Fibroblast of skin of right biceps (primary cell): ENCODE measurements at regions not wholly inside any gene's neighbourhood (a gene's known extent, or its start where the extent isn't known, plus 50 kb on each side); places are given as distances from the start of the nearest gene placed in this dataset.

Experiments
- DNase-seq: peaks from one replicate; pipeline ENCODE4 v3.0.0-alpha.2; 2013

DNA sequence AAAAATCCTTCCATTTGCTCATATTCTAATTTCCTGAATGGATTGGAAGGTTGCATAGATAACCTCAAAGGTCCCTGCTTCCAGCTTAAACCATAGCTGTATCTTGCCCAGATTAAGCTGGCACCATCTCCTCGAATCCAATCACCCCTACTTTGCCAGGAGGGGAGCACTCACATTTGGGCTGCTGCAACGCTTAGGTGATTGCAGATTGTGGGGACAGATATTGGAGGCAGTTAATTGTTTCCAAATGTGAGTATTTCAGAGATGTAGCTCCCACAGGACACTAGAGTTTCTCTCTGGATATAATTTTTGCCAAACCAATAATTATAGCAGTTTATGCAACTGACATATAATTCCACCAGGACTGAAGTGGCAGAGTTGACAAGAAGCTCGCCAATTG, 53.5 kb upstream of the ACSL1 start:
- no peak for DNase-seq

DNA sequence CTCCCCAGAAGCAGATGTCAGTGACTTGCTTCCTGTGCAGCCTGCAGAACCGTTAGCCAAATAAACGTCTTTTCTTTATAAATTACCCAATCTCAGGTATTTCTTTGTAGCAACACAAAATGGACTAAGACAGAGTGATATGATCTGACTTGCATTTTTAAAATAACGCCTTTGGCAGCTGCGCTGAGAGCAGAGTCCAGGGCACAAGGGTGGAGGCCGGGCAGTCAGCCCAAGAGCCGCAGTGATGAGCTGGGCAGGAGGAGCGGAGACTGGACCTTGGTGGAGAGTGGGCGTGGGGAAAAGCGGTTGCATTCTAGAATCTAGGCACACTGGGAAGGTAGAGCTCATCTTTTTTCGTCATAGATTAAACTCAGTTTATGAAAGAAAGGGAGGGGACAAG, 56.5 kb upstream of the ACSL1 start:
- no peak for DNase-seq

- DNase-seq: no peak
Measured at GRCh38 chr4:184883024-184883423, 57.3 kb upstream of the ACSL1 start.

GRCh38 chr4:184884883-184885282, 59.1 kb upstream of the ACSL1 start:
- DNase-seq: no peak

DNA sequence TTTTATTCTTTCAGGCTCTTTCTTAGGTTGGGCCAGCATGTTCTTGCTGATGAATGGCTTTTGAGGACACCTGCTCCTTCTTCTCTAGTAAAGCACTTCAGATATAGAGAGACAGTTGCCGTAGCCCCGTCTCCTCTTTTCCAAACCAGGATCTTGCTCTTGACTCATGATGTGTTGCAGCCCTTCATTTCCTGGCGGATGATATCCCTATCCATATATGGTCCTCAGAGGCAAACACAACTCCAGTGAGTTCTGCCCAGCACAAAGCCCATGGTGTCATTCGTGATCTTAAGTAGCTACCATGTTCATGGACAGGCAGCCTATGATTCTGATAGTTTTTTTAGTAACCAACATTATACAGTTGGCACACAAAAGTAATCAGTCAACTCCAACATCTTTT, 59.8 kb upstream of the ACSL1 start:
- DNase-seq: no peak

- no peak for DNase-seq
Measured at GRCh38 chr4:184887333-184887732, 61.6 kb upstream of the ACSL1 start.

- DNase-seq: no peak
Measured at GRCh38 chr4:184887947-184888346, 62.2 kb upstream of the ACSL1 start.

DNA sequence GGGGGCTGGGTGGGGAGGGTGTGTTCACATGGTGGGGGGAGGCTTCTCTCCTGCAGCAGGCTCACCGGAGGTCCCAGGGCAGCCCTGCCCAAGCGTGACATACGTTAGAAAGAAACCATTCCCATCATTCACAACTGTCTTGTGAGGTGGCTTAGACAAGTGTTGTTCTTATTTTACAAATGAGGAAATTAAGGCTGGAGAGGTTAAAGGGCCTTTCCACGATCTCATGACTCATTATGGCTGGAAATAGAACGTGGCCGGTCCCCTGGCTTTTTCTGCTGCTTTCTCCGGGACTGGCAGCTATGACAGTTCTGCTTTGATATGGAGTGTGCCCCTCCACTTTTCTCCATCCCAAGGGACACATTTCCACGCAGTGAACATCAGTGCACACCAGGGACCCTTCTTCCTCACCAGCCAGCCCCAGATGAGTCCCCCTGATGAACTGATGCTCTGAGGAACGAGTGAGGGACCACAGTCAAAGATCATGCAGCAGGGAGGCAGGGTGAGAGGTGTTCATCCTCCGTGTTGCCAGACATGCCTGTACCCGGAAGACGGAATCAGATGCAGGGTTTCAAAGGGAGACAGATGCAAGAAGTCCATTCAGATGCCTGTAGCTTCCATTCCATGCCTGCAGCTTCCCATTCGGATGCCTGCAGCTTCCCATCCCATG, 64.0 kb upstream of the ACSL1 start:
- no peak for DNase-seq

DNA sequence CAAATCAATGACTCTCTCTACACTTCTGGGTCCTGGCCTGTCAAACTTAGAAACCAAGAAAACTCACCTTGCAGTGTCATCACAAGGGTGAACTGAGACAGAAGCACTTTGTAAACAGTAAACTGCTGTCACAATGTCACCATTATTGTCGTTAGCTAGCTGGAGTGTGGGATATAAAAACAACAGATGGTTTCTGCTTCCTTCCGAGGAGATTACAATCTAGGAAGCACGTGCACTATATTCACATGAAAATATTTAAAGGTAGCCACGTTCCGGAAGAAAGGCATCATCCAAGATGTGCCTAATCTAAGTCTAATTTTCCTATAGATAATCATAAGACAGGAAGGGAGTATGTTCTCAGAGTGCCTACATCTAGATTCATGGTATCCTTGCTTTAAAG, 64.7 kb upstream of the ACSL1 start:
- DNase-seq: no peak

- DNase-seq: no peak
Measured at GRCh38 chr4:184891816-184892397, 66.1 kb upstream of the ACSL1 start.

DNA sequence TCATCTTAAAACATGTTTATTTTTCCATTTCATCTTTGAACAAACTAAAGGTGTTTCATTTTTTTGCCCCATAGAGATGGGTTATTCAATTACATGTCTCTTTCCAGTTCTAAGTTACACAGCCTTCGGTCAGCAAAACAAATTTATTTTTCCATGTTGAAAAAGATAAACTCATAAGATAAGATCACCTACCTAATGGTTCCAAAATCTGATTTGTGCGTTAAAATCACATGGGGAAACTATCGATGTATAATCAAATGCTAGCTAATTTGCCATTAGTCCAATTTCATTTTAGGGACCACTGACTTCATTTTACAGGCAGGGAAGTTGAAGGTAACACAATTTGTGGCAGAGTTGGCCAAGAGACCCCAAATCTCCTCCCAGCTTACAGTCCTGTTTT, 67.2 kb upstream of the ACSL1 start:
- DNase-seq: no peak

DNA sequence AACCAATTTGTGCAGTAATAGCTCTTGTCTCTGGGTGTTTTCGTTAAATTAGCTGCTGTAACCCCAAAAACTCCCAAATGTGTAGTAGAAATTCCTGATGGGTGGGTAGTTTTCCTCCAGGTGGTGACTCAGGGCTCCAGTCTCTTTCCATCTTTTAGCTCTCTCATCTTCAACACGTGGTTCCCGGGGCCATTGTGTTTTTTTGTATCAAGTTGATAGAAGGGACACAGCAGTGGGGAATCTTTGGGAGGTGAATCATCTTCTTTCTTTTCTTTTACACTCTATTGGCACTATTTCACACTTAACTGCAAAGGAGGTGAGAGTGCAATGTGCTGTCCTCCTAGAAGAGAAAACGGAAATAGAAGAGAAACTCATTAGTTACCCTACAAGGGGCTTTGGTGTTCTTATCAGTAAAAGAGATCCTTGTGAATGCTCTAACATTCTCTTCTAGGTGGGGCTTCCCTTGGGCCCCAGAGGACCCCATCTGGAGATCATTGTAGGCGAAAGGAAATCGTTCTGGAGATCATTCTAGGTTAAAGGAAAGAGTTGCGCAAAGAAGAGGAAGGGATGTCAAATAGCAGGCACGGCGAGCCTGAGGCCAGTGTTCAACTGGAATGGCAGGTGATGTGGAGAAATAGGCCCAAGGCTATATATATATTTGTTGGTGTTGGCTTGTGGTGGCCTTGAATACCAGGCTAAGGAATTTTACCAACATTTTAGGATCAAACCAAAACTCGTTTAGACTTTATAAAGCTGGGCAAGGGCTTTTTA, 68.2 kb upstream of the ACSL1 start:
- DNase-seq: no peak

DNA sequence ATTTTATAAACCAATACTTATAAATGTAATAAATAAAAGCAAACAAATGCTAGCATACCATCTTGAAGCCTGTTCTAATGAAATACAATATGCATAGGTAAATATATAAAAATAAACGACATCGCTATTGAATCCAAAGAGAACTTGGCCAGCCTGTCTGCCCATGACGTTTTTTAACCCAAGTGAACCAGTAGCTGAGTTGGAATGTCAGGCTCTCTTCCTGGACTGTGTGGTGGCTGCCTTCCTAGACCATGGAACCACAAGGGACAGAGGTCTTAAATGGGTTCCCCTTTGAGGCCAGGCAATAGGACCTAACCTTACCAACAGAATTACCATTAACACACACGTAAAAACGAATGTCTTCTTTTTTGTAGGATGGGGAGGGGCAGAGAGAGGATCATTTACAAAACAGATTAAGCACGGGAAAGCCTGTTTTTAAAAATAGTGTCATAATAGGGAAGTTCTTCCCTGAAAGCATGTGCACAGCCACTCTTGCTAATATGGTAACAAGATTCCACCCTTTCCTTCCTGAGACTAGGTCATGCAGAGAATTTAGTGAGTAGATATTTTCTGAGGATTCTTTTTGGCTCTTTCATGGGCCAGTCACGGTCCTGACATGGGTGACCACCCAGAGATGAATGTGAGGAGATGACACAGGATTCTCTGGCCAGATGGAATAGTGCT, 69.4 kb upstream of the ACSL1 start:
- DNase-seq: no peak

DNA sequence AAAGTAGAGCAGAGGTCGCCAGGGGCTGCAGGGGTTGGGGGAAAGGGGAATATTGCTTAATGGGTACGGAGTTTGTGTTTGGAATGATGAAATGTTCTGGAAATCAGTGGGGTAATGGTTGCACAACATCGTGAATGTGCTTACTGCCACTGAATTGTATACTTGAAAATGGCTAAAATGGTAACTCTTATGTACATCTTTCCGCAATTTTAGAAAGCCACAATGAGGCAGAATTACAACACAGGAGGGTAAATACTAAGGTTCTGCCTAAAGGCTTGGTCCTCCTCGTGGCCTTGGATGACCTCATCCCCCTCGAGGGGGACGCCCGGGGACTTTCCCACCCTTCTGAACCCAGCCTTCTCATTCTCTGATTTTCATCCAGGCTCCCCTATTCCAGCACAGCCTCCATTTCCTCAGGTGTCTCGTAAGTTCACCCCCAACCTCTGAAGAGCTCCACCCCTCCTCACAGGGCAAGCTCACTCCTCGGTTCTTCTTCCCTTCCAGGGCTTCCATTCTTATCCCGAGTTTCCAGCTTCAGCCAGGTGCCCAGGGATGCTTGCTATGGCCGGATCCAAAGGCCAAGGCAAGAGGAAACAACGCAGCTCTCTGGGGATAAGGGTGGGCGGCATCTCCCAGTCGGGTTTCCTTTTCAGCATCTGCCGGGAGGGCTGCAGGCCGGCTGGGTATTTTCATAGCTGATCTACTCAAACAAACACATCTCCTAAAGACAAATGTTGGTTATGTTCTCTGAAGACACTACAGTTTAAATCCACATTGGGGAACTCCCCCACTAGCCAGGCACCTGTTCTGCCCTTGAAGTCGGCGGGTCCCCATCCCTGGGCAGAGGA, 71.3 kb upstream of the ACSL1 start:
- DNase-seq: no peak

GRCh38 chr4:184897895-184898294, 72.1 kb upstream of the ACSL1 start:
- no peak for DNase-seq

DNA sequence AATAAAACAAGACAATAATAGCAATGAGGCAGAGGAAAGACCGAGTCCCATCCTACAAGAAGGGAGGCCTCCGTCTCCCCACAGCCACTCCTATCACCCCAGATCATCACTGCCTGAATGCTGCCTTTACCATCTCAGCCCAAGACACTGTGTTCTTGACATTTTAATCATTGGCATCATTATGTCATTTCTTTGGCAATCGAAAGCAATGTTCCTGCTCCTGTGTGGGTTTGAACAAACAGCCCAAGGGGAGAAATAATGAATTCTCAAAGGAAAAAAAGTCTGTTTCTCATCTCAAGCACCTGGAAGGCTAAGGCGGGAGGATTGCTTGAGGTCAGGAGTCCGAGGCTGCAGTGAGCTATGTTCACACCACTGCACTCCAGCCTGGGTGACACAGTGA, 73.0 kb upstream of the ACSL1 start:
- no peak for DNase-seq

DNA sequence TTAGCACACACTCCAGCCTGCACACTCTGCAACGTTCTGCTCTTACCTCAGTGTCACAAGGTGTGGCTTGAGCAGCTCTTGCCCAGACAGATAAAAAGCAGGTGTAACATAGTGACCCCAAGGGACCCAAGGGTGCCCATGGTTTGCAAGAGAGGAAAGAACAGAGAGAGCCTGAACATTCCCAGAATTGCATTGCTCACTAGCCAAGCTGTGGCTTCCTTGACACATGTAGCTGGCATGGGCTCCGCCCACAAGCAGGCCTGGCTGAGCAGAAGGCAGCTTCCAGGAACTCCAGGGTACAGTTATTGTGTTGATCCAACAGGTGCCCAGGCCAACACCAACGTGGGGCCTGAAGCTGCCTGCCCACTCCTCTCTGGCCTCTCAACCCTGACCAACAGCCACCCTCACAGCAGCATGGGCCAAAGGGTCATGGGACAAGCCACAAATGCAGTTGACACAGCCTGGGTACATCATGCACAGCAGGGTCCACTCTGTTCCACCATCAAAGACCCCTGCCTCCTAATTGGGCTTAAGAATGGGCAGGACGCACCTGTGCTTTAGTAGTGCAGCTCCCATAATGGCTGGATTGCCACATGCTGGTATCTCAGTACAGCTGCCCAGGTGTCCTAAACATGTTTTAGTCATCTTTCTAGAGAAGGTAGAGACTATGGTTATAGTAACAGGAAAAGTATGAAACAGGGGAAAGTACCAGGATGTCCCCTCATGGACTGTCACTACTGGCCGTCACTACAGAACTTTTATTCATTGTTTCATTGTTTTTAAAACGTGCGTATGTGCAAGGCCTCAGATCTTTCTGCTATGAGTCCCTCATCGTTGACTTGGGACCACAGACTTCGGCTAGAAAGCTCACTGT, 73.7 kb upstream of the ACSL1 start:
- no peak for DNase-seq

DNA sequence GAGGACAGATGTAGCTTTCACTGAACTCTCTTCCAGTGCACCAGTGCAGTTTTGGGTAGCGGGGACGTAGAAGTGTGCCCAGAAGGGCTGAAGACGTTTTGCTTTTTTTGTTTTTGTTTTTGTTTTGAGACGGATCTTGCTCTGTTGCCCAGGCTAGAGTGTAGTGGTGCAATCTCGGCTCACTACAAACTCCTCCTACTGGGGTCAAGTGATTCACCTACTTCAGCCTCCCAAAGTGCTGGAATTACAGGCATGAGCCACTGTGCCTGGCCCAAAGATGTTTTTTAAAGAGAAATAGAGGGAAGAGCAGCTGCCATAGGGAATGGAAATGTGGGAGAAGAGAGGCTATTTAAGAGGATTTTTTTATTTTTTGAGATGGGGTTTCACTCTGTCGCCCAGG, 74.4 kb upstream of the ACSL1 start:
- no peak for DNase-seq

- no peak for DNase-seq
Measured at GRCh38 chr4:184902550-184902949, 76.8 kb upstream of the ACSL1 start.

DNA sequence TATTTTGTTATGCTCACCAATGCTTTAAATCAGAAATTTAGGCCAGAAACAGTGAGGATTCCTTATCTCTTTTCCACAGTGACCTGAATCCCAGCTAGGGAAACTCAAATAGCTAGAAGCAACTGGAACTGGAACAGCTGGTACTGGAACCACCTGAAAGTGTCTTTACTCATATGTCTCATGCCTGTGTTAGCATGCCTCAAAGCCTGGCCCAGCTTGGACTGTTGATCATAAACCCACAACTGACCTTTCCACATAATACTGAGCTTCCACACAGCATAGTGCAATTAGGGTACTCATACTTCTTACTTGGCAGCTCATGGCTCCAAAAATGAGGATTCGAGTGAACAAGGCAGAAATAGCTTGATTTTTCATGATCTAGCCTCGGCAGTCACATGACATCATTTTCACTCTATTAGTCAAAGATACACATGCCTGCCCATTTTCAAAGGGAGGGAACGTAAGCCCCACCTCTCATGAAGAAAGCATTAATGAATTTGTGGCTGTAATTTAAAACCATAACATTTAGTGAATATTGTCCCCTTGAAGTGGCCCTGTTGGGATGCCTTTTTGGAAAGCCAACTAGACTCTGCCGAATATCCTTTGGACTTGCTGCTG, 80.8 kb upstream of the ACSL1 start:
- DNase-seq: no peak

GRCh38 chr4:184907216-184907615, 81.4 kb upstream of the ACSL1 start:
- no peak for DNase-seq
